ENCODE measurements at regions not wholly inside any gene's neighbourhood (a gene's known extent, or its start where the extent isn't known, plus 50 kb on each side); places are given as distances from the start of the nearest gene placed in this dataset.
"Not testable (repeated sequence)": the region's sequence is repeated elsewhere in the genome, so short reads cannot be mapped to it uniquely, and the experiment has no call there.

DNA sequence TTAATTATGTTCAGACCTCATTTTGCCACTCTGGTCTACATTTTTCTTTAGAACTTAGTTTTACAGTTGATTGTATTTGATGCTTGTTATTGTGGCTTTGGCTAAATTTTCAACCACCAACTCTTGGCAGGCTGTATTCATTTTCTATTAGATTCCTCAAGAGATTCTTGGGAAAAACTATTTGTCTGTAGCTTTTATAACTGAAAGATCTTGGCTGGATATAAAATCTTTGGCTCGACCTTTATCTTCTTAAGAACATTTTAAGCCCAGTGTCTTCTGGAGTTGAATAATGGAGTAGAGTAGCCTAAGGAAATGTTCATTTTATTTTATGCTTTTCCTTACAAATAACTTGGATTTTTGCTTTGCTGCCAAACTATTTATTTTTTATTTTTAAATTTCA lies 848.5 kb downstream of the PCDH17 start:
- no peak for DNase-seq (ENCODE audit: low read depth, low spot score)

GRCh38 chr13:58488251-58488650 lies 856.7 kb downstream of the PCDH17 start:
- no peak for DNase-seq (ENCODE audit: low read depth, low spot score)

- no peak for DNase-seq (ENCODE audit: low read depth, low spot score)
Observed at GRCh38 chr13:58495668-58496067, 864.1 kb downstream of the PCDH17 start.

- no peak for DNase-seq (ENCODE audit: low read depth, low spot score)
Observed at GRCh38 chr13:58500938-58501337, 869.4 kb downstream of the PCDH17 start.

DNA sequence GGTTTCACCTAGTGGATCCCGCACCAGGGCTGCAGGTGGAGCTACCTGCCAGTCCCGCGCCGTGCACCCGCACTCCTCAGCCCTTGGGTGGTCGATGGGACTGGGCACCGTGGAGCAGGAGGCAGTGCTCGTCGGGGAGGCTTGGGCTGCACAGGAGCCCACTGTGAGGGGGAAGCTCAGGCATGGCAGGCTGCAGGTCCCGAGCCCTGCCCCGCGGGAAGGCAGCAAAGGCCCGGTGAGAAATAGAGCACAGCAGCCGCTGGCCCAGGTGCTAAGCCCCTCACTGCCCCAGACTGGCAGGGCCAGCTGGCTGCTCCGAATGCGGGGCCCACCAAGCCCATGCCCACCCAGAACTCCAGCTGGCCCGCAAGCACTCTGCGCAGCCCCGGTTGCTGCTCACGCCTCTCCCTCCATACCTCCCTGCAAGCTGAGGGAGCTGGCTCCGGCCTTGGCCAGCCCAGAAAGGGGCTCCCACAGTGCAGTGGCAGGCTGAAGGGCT lies 872.7 kb downstream of the PCDH17 start:
- not testable (repeated sequence) for DNase-seq (ENCODE audit: low read depth, low spot score)

DNA sequence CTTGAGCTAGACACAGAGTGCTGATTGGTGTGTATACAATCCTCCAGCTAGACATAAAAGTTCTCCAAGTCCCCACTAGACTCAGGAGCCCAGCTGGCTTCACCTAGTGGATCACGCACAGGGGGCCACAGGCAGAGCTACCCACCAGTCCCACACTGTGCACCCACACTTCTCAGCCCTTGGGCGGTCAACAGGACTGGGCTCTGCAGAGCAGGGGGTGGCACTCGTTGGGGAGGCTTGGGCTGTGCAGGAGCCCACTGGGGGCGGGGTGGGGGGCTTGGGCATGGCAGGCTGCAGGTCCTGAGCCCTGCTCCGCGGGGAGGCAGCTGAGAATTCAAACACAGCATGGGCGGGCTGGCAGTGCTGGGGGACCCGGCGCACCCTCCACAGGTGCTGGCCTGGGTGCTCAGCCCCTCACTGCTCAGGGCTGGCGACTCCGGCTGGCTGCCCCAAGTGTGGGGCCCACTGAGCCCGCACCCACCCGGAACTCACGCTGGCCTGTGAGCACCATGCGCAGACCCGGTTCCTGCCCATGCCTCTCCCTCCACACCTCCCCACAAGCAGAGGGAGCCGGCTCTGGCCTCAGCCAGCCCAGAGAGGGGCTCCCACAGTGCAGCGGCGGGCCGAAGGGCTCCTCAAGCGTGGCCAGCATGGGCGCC lies 873.8 kb downstream of the PCDH17 start:
- not testable (repeated sequence) for DNase-seq (ENCODE audit: low read depth, low spot score)

DNA sequence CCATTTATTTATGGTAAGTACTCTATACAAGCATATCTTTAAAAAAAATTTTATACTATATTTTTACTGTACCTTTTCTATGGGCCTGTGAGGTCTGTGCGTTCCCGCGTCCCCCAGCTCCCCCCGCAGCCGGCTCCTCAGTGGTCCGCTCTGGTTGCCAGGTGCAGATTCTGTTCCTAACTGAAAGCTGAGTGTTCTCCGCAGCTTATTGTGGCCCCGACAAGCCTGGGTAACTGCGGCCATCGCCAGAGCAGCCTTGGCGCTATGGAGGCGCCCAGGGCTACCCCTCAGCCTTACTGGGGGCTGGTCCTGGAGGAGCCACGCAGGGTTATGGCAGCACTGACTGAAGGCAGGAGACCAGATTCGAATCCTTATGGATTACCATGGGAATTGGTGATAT lies 896.8 kb downstream of the PCDH17 start:
- DNase-seq (ENCODE audit: low read depth, low spot score): no peak

- no peak for DNase-seq (ENCODE audit: low read depth, low spot score)
Observed at GRCh38 chr13:58531614-58532013, 900.1 kb downstream of the PCDH17 start.

- no peak for DNase-seq (ENCODE audit: low read depth, low spot score)
Observed at GRCh38 chr13:58542530-58542929, 911.0 kb downstream of the PCDH17 start.

DNA sequence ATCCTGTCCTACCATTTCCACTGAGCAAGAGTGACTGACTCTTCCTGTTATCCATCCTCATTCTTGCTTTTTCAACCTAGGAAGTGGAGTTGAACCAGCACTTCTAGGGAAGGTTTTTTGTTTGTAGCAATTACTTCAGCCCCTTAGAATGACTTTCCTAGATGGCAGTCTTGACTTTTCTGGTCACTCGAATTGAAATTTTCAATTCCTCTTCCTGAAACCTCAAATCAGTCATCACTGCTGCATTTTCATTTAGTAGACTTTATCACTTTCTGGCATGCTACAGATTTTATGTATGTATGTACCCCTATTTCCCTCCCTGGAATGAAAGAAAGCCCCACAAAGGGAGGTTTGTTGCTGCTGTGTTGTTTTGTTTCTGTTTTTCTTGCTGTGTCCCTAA lies 915.9 kb downstream of the PCDH17 start:
- DNase-seq (ENCODE audit: low read depth, low spot score): no peak

DNA sequence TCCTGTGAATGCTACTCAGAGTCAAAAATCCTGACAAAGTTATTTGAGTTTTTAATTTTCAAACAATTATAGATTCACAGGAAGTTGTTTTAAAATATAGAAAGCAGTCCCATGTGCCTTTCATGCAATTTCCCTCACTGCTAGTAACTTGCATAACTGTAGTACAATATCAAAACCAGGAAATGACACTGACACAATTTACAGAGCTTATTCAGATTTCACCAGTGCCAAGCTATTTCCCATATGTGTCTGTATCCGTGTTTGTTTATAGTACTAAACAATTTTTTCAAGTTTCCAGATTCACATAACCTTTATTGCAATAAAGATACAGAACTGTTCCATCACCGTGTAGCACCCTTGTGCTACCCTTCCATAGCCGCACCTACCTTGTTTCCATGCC lies 934.6 kb downstream of the PCDH17 start:
- DNase-seq (ENCODE audit: low read depth, low spot score): no peak

GRCh38 chr13:58573743-58574142 lies 942.2 kb downstream of the PCDH17 start:
- no peak for DNase-seq (ENCODE audit: low read depth, low spot score)

- DNase-seq (ENCODE audit: low read depth, low spot score): no peak
Observed at GRCh38 chr13:58574791-58575190, 943.2 kb downstream of the PCDH17 start.

- no peak for DNase-seq (ENCODE audit: low read depth, low spot score)
Observed at GRCh38 chr13:58579468-58579867, 947.9 kb downstream of the PCDH17 start.

DNA sequence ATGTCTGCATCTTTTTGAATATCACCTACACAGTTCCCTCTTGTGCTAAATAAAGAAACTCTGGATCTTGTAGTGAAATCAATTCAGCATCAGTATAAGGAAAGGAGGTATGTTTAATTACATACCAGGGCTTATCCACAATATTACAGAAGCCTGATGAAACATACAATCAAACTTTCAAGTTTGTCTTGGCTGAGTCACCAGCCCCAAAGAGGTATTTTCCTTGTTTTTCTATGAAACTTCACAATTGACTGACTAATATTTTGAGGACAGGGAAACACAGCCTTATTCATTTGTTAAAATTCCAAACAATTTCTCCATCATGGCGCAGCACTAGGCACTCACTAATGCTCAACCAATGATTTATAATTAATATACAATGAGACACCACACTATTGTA lies 952.4 kb downstream of the PCDH17 start:
- DNase-seq (ENCODE audit: low read depth, low spot score): no peak

- no peak for DNase-seq (ENCODE audit: low read depth, low spot score)
Observed at GRCh38 chr13:58584610-58585009, 953.1 kb downstream of the PCDH17 start.

DNA sequence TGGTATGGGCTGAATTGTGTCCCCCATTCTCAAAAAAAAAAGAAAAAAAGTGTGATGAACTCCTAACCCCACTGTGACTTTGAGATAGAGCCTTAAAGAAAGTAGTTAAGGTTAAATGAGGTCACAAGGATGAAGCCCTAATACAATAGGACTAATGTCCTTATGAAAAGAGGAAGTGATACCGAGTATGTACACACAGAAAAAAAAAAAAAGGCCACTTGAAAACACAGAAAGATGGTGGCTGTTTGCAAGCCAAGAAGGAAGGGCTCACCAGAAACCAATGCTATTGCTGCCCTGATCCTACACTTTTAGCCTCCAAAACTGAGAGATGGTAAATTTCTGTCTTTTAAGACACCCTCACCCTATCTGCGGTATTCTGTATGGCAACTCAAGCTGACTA lies 955.6 kb downstream of the PCDH17 start:
- DNase-seq (ENCODE audit: low read depth, low spot score): no peak

DNA sequence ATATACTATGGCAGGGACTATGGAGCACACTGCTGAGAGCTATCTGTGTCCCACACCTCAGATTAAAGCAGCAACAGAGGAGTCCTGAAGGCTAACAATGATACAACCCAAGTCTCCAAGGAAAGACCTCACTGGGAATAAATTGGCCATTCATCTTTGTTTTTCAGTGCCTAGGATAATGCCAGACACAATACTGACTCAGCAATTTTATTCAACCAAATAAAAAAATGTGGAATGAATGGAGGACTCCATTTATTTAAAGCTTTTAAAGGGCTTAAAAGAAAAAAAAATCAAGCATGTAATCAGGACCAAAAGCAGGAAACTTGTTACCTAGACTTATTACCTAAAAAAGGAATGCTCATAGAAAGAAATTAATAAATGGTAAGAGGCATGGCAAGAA lies 960.5 kb downstream of the PCDH17 start:
- no peak for DNase-seq (ENCODE audit: low read depth, low spot score)

- no peak for DNase-seq (ENCODE audit: low read depth, low spot score)
Observed at GRCh38 chr13:58592786-58593185, 961.2 kb downstream of the PCDH17 start.

GRCh38 chr13:58594747-58595600 lies 963.4 kb downstream of the PCDH17 start:
- DNase-seq (ENCODE audit: low read depth, low spot score): no peak

GRCh38 chr13:58597552-58597951 lies 966.0 kb downstream of the PCDH17 start:
- DNase-seq (ENCODE audit: low read depth, low spot score): no peak

GRCh38 chr13:58598241-58598640 lies 966.7 kb downstream of the PCDH17 start:
- DNase-seq (ENCODE audit: low read depth, low spot score): no peak

DNA sequence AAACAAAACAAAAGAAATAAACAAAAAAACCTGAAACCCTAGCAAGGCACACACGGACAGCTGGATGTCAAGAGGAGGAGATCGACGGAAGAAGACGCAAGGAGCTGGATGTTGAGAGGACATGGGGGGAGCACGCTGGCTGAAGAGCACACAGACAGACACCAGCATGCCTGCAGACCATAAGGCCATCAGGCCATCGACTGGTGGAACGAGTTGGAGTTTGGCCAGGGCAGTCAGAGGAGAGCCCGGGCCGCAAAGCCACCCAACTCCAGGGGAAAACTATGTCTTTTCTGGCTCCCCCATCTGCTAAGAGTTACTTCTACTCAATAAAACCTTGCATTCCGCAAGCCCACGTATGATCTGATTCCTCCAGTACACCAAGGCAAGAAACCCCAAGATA lies 979.6 kb downstream of the PCDH17 start:
- no peak for DNase-seq (ENCODE audit: low read depth, low spot score)

Measured in iPS DF 19.7 (cell line).